ENCODE measurements at regions not wholly inside any gene's neighbourhood (a gene's known extent, or its start where the extent isn't known, plus 50 kb on each side); places are given as distances from the start of the nearest gene placed in this dataset.

GRCh38 chr1:241411776-241412338 is 54.9 kb upstream of the RGS7 start:
- POLR2A ChIA-PET, result no interaction called here
- Histone ChIP-seq H3K27ac (ENCODE audit: low read depth, low read length) (no peak overlapping the region), H3K4me3 (ENCODE audit: low read depth, low read length) (no peak overlapping the region), H3K27me3 (ENCODE audit: control insufficient read depth, insufficient read depth, low read length) (no peaks in the 10 kb centered on the region), H3K9me3 (ENCODE audit: control insufficient read depth, insufficient read depth, low read length) (no peaks in the 10 kb centered on the region)
- DNase-seq (ENCODE audit: low read depth, low spot score), result no peak
- CTCF ChIA-PET, result no interaction called here
- TF ChIP-seq CTCF (IDR thresholded peaks at IDR 0.05; ENCODE audit: low read depth, low read length), result no peak

GRCh38 chr1:241411056-241411775 is 54.2 kb upstream of the RGS7 start:
- Histone ChIP-seq H3K27ac (ENCODE audit: low read depth, low read length) (no peak overlapping the region), H3K27me3 (ENCODE audit: control insufficient read depth, insufficient read depth, low read length) (no peaks in the 10 kb centered on the region), H3K9me3 (ENCODE audit: control insufficient read depth, insufficient read depth, low read length) (no peaks in the 10 kb centered on the region), H3K4me3 (ENCODE audit: low read depth, low read length) (no peak overlapping the region)
- POLR2A ChIA-PET, result no interaction called here
- no peak for TF ChIP-seq CTCF (IDR thresholded peaks at IDR 0.05; ENCODE audit: low read depth, low read length)
- no peak for DNase-seq (ENCODE audit: low read depth, low spot score)
- CTCF ChIA-PET, result no interaction called here

GRCh38 chr1:241408170-241408569 is 51.2 kb upstream of the RGS7 start:
- ChIA-PET POLR2A (no interaction called here), CTCF (interaction anchor here (1.1 kb wide), 1 partner anchor 676 kb away, joined by 3 read pairs; no protein-coding TSS in a partner anchor)
- no peaks in the 10 kb centered on the region for H3K27me3 ChIP-seq (ENCODE audit: control insufficient read depth, insufficient read depth, low read length)
- H3K27ac ChIP-seq (ENCODE audit: low read depth, low read length), result no peak overlapping the region
- no peak for DNase-seq (ENCODE audit: low read depth, low spot score)
- no peak for TF ChIP-seq CTCF (IDR thresholded peaks at IDR 0.05; ENCODE audit: low read depth, low read length)
- no peak overlapping the region for H3K4me3 ChIP-seq (ENCODE audit: low read depth, low read length)
- no peaks in the 10 kb centered on the region for H3K9me3 ChIP-seq (ENCODE audit: control insufficient read depth, insufficient read depth, low read length)
